Loucy (cell line): ENCODE measurements at regions not wholly inside any gene's neighbourhood (a gene's known extent, or its start where the extent isn't known, plus 50 kb on each side); places are given as distances from the start of the nearest gene placed in this dataset.
"Not testable (repeated sequence)": the region's sequence is repeated elsewhere in the genome, so short reads cannot be mapped to it uniquely, and the experiment has no call there.

Source experiments
- H2AFZ ChIP-seq: fragments of 200-600 bp; sonication (generic); 2 replicates; pipeline ENCODE4 v1.6.0; 2016; ENCODE audit warnings: antibody characterized with exemption, mild to moderate bottlenecking, low read length, moderate library complexity
- H3F3A ChIP-seq: fragments of 200-600 bp; 2 replicates; pipeline ENCODE4 v1.6.0; 2016; ENCODE audit warnings: antibody characterized with exemption, low read depth, mild to moderate bottlenecking
- H3K27me3 ChIP-seq: fragments of 200-600 bp; sonication (generic); 2 replicates; pipeline ENCODE4 v1.6.1; 2014; ENCODE audit warnings: low read length, mild to moderate bottlenecking; ENCODE audit not compliant: insufficient read depth, poor library complexity, severe bottlenecking
- H3K36me3 ChIP-seq: fragments of 200-600 bp; sonication (generic); 2 replicates; pipeline ENCODE4 v1.6.1; 2016; ENCODE audit warnings: low read length; ENCODE audit not compliant: insufficient read depth
- H3K4me1 ChIP-seq: fragments of 200-600 bp; sonication (generic); 2 replicates; pipeline ENCODE4 v1.5.1; 2014; ENCODE audit warnings: low read length, mild to moderate bottlenecking; ENCODE audit not compliant: insufficient read depth, poor library complexity, severe bottlenecking
- H3K4me2 ChIP-seq: fragments of 200-600 bp; sonication (generic); 2 replicates; pipeline ENCODE4 v1.6.0; 2014; ENCODE audit warnings: antibody characterized with exemption, low read length, low read depth, mild to moderate bottlenecking; ENCODE audit not compliant: poor library complexity, severe bottlenecking
- H3K4me3 ChIP-seq: fragments of 200-600 bp; sonication (generic); 2 replicates; pipeline ENCODE4 v1.5.1; 2014; ENCODE audit warnings: low read length, mild to moderate bottlenecking, mixed read lengths; ENCODE audit not compliant: poor library complexity, severe bottlenecking
- H3K79me2 ChIP-seq: fragments of 200-600 bp; sonication (generic); 2 replicates; pipeline ENCODE4 v1.6.1; 2014; ENCODE audit warnings: low read length; ENCODE audit not compliant: insufficient read depth
- H3K9ac ChIP-seq: fragments of 200-600 bp; sonication (generic); 2 replicates; pipeline ENCODE4 v1.6.0; 2014; ENCODE audit warnings: mild to moderate bottlenecking, low read depth, low read length, moderate library complexity; ENCODE audit not compliant: poor library complexity, severe bottlenecking
- H3K9me2 ChIP-seq: fragments of 200-600 bp; sonication (generic); replicated peaks from 2 replicates; pipeline ENCODE4 v1.6.1; 2016; ENCODE audit warnings: low read depth, low read length, mixed read lengths
- H3K9me3 ChIP-seq: fragments of 200-600 bp; sonication (generic); 2 replicates; pipeline ENCODE4 v1.6.1; 2014; ENCODE audit warnings: mild to moderate bottlenecking, antibody characterized with exemption, low read length, low read depth; ENCODE audit not compliant: insufficient read depth
- H4K20me1 ChIP-seq: fragments of 200-600 bp; sonication (generic); 2 replicates; pipeline ENCODE4 v1.6.0; 2014; ENCODE audit warnings: antibody characterized with exemption, low read length, mild to moderate bottlenecking; ENCODE audit not compliant: insufficient read depth, poor library complexity, severe bottlenecking
- EZH2phosphoT487 ChIP-seq: fragments of 200-600 bp; IDR thresholded peaks from 2 replicates; pipeline ENCODE4 v1.6.1; 2018; ENCODE audit warnings: antibody characterized with exemption, mild to moderate bottlenecking, moderate library complexity, borderline replicate concordance
- TF ChIP-seq, protein P1 (sequence below): fragments of 200-600 bp; sonication (generic); conservative IDR thresholded peaks from 2 replicates; pipeline ENCODE4 v1.5.1; 2014; ENCODE audit warnings: mild to moderate bottlenecking, antibody characterized with exemption, low read length

DNA sequence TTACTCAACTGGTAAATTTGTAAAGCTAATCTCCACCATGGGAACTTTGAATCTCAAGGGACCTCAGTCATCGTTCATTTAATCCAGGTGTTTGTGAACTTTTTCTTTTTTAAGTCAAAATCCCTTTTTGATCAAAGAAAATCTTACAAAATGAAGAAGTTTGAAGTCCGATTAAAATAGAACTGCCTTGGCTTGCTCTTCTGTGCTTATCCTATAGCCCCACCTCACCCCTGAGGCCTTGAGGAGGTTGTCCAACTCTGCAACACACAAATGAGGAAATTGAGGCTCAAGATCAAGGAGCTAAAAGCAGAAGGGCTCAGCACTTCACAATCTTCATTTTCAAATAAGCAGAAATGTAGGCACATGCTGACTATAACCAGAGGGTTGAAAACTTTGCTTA is 240.3 kb upstream of the SFRP2 start:
- Histone ChIP-seq H3K4me3 (no peak overlapping the region), H2AFZ (no peak overlapping the region), H3K4me2 (no peak overlapping the region), H3F3A (no peaks in the 10 kb centered on the region), H3K4me1 (no peaks in the 10 kb centered on the region), H4K20me1 (no peaks in the 10 kb centered on the region), H3K36me3 (no peaks in the 10 kb centered on the region), H3K9me2 (no peaks in the 10 kb centered on the region), H3K9ac (no peak overlapping the region), H3K79me2 (no peaks in the 10 kb centered on the region), H3K27me3 (no peaks in the 10 kb centered on the region), H3K9me3 (0 out of 2 replicates have a peak, but pooled peaks cover 4% of the 10 kb centered on the region)
- TF ChIP-seq EZH2phosphoT487, result no peak
- TF ChIP-seq, protein P1, sequence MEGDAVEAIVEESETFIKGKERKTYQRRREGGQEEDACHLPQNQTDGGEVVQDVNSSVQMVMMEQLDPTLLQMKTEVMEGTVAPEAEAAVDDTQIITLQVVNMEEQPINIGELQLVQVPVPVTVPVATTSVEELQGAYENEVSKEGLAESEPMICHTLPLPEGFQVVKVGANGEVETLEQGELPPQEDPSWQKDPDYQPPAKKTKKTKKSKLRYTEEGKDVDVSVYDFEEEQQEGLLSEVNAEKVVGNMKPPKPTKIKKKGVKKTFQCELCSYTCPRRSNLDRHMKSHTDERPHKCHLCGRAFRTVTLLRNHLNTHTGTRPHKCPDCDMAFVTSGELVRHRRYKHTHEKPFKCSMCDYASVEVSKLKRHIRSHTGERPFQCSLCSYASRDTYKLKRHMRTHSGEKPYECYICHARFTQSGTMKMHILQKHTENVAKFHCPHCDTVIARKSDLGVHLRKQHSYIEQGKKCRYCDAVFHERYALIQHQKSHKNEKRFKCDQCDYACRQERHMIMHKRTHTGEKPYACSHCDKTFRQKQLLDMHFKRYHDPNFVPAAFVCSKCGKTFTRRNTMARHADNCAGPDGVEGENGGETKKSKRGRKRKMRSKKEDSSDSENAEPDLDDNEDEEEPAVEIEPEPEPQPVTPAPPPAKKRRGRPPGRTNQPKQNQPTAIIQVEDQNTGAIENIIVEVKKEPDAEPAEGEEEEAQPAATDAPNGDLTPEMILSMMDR, result no peak

DNA sequence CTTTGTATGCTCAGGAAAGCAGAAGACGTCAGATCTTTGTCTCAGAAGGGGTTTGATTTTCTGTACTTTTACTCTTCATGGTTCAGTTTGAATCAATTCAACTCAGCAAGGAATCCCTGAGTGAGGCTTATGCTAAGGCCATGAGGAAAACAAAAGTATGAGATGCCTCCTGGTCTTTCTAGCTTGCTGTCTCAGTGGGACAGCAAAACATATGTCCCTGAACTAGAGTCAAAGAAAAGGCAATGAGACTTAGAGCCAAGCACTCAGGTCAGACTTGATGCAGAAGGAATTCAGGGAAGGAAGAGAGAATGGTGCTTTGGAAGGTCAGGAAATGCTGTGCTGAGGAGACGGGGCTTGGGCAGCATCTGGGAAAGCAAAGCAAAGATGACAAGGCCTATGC is 236.2 kb upstream of the SFRP2 start:
- Histone ChIP-seq H3K9me3 (no peaks in the 10 kb centered on the region), H3K9me2 (no peaks in the 10 kb centered on the region), H3K36me3 (no peaks in the 10 kb centered on the region), H4K20me1 (no peaks in the 10 kb centered on the region), H3K4me3 (no peak overlapping the region), H3F3A (no peaks in the 10 kb centered on the region), H3K4me2 (no peak overlapping the region), H3K79me2 (no peaks in the 10 kb centered on the region), H3K4me1 (no peaks in the 10 kb centered on the region), H3K9ac (no peak overlapping the region), H2AFZ (no peak overlapping the region), H3K27me3 (no peaks in the 10 kb centered on the region)
- TF ChIP-seq, protein P1, result no peak
- no peak for TF ChIP-seq EZH2phosphoT487

DNA sequence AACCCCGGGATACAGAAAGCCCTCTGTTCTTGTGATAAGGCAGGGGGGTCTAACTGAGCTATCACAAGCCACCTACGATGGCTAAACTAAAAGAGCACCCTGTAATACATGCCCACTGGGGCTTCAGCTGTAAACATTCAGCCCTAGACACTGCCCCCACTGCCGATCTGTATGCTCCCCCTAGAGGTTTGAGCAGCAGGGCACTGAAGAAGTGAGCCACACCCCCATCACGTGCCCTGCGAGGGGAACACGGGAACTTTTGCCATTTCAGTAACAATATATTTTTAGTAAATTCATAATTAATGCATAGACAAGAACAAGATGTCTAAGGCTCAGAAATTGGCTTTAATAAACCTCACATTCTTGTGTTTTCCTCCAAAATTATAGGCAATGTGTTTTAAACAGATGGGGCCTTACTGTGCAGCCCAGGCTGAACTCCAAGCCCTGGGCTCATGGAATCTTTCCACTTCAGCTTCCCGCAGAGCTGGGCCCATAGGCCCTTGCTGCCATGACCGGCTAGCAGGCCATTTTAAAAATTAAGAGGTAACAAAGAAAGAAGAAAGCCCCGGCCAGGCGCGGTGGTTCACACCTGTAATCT is 235.3 kb upstream of the SFRP2 start:
- Histone ChIP-seq H3K79me2 (no peaks in the 10 kb centered on the region), H2AFZ (no peak overlapping the region), H3F3A (no peaks in the 10 kb centered on the region), H3K9ac (no peak overlapping the region), H4K20me1 (no peaks in the 10 kb centered on the region), H3K36me3 (no peaks in the 10 kb centered on the region), H3K4me1 (no peaks in the 10 kb centered on the region), H3K4me2 (no peak overlapping the region), H3K9me2 (no peaks in the 10 kb centered on the region), H3K27me3 (no peaks in the 10 kb centered on the region), H3K4me3 (no peak overlapping the region), H3K9me3 (no peaks in the 10 kb centered on the region)
- TF ChIP-seq EZH2phosphoT487, result no peak
- TF ChIP-seq, protein P1, result peak; percentile 65

DNA sequence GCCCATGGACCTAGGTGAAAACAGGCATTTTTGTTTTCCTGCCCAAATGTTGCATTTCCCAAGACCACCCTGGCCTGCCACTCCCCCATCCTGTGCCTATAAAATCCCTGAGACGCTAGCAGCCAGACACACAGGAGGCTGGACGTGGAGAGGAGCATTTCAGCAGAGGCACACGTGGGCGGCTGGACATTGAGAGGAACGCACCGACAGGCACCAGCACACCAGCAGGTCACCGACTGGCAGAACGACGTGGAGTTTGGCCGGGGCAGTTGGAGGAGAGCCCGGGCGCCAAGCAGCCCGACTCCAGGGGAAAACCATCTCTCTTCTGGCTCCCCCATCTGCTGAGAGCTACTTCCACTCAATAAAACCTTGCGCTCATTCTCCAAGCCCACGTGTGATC is 234.8 kb upstream of the SFRP2 start:
- not testable (repeated sequence) for H3K79me2 ChIP-seq, H3F3A ChIP-seq, H3K9me2 ChIP-seq, H3K27me3 ChIP-seq, H3K4me2 ChIP-seq, H3K9me3 ChIP-seq, H3K36me3 ChIP-seq, H2AFZ ChIP-seq, H3K4me1 ChIP-seq, H3K4me3 ChIP-seq, H3K9ac ChIP-seq, H4K20me1 ChIP-seq
